ENCODE measurements at regions not wholly inside any gene's neighbourhood (a gene's known extent, or its start where the extent isn't known, plus 50 kb on each side); places are given as distances from the start of the nearest gene placed in this dataset.

DNA sequence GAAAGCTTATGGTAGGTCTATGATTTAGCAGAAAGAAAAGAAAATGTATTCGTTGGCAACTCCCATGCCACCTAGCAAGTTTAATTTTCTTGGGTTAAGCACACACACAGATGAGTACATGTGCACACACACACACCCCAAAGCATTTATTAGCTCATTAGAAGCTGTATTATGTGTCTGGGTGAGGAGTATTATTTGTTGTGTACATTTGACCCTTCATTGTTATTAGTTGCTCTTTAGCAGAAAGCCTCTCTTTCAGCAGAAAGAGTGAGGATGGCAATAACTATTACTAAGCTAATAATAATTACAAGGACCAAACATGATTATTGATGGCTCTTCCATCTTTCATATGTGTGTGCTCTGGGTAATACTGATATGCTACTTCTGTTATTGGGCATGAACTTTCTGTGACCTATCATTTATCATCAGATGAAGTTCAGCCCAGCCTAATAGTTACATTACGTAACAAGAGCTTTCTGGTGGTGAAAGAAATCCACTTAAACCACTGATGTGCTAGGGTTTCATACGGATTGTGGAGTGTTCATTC lies 177.4 kb upstream of the OBI1 start:
- TF ChIP-seq, protein P1, sequence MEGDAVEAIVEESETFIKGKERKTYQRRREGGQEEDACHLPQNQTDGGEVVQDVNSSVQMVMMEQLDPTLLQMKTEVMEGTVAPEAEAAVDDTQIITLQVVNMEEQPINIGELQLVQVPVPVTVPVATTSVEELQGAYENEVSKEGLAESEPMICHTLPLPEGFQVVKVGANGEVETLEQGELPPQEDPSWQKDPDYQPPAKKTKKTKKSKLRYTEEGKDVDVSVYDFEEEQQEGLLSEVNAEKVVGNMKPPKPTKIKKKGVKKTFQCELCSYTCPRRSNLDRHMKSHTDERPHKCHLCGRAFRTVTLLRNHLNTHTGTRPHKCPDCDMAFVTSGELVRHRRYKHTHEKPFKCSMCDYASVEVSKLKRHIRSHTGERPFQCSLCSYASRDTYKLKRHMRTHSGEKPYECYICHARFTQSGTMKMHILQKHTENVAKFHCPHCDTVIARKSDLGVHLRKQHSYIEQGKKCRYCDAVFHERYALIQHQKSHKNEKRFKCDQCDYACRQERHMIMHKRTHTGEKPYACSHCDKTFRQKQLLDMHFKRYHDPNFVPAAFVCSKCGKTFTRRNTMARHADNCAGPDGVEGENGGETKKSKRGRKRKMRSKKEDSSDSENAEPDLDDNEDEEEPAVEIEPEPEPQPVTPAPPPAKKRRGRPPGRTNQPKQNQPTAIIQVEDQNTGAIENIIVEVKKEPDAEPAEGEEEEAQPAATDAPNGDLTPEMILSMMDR (IDR thresholded peaks at IDR 0.05) = no peak
- TF ChIP-seq NFIC (IDR thresholded peaks at IDR 0.05; ENCODE audit: borderline replicate concordance) = no peak
- TF ChIP-seq POLR2AphosphoS5 (IDR thresholded peaks at IDR 0.05; ENCODE audit: low read depth, low read length) = no peak
- no peak for TF ChIP-seq JUND (IDR thresholded peaks at IDR 0.05)

All from SK-N-SH (cell line).